ENCODE measurements at regions not wholly inside any gene's neighbourhood (a gene's known extent, or its start where the extent isn't known, plus 50 kb on each side); places are given as distances from the start of the nearest gene placed in this dataset.

DNA sequence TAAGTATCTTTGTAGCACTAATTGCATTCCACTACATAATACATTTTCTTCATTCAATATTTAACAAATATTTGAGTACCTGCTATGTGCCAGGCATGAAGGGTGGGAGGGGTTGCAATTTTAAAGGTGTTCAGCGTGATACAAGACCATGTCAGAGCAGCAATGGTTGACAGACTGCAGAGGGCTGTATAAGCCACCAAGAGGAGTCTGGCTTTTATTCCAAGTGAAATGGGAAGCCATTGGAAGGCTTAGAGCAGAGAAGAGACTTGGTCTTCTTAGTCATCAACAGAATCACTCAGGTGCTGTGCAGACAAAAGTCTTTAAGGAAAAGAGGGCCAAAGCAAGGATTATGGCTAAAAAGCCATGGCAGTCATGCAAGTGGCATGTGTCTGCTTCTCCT, 360.8 kb upstream of the ARID1B start:
- TF ChIP-seq, protein P1, sequence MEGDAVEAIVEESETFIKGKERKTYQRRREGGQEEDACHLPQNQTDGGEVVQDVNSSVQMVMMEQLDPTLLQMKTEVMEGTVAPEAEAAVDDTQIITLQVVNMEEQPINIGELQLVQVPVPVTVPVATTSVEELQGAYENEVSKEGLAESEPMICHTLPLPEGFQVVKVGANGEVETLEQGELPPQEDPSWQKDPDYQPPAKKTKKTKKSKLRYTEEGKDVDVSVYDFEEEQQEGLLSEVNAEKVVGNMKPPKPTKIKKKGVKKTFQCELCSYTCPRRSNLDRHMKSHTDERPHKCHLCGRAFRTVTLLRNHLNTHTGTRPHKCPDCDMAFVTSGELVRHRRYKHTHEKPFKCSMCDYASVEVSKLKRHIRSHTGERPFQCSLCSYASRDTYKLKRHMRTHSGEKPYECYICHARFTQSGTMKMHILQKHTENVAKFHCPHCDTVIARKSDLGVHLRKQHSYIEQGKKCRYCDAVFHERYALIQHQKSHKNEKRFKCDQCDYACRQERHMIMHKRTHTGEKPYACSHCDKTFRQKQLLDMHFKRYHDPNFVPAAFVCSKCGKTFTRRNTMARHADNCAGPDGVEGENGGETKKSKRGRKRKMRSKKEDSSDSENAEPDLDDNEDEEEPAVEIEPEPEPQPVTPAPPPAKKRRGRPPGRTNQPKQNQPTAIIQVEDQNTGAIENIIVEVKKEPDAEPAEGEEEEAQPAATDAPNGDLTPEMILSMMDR (conservative IDR thresholded peaks at IDR 0.05; ENCODE audit: low read length), result no peak
- TF ChIP-seq EZH2phosphoT487 (IDR thresholded peaks at IDR 0.05; ENCODE audit: borderline replicate concordance, low read depth, low read length), result no peak

Measured in OCI-LY7 (cell line).